ENCODE measurements at regions not wholly inside any gene's neighbourhood (a gene's known extent, or its start where the extent isn't known, plus 50 kb on each side); places are given as distances from the start of the nearest gene placed in this dataset.

- no peak overlapping the region for H2AFZ ChIP-seq (ENCODE audit: low read length)
- H3K27me3 ChIP-seq (ENCODE audit: control insufficient read depth, insufficient read depth, low read length) = peaks cover 21% of the 10 kb centered on the region
- TF ChIP-seq CTCF (conservative IDR thresholded peaks at IDR 0.05 in 1 of 2, IDR thresholded peaks at IDR 0.05 in 1 of 2; ENCODE audit: low read depth in 1 of 2, low read length in 2 of 2) (no peak), EZH2 (IDR thresholded peaks at IDR 0.05; ENCODE audit: low read length, missing control alignments) (no peak)
- no peaks in the 10 kb centered on the region for H3K9me3 ChIP-seq (ENCODE audit: control insufficient read depth, insufficient read depth, low read depth, low read length)
- no peak overlapping the region for H3K4me2 ChIP-seq (ENCODE audit: extremely low read depth, insufficient read depth, low read length)
- no peaks in the 10 kb centered on the region for H3K4me1 ChIP-seq (ENCODE audit: control insufficient read depth, extremely low read depth, insufficient read depth, low read length)
- H3K79me2 ChIP-seq (ENCODE audit: control insufficient read depth, insufficient read depth, low read length) = no peaks in the 10 kb centered on the region
- no peaks in the 10 kb centered on the region for H4K20me1 ChIP-seq (ENCODE audit: control insufficient read depth, extremely low read depth, insufficient read depth, low read length)
- no peaks in the 10 kb centered on the region for H3K36me3 ChIP-seq (ENCODE audit: control insufficient read depth, insufficient read depth, low read length)
- no peak overlapping the region for H3K27ac ChIP-seq (ENCODE audit: insufficient read depth, low read length)
- DNase-seq (ENCODE audit: low read depth in 2 of 2) = no peak
- H3K9ac ChIP-seq (ENCODE audit: insufficient read depth, low read length) = no peak overlapping the region
- H3K4me3 ChIP-seq (replicated peaks in 1 of 4; ENCODE audit: control extremely low read depth in 1 of 4, insufficient read depth in 1 of 4, low read depth in 3 of 4, low read length in 4 of 4) = no peak overlapping the region
Measured at GRCh38 chr2:120580709-120581108, 155.0 kb upstream of the GLI2 start.

GRCh38 chr2:120583121-120583520, 152.5 kb upstream of the GLI2 start:
- Histone ChIP-seq H3K27ac (ENCODE audit: insufficient read depth, low read length) (no peak overlapping the region), H3K9me3 (ENCODE audit: control insufficient read depth, insufficient read depth, low read depth, low read length) (no peaks in the 10 kb centered on the region), H3K27me3 (ENCODE audit: control insufficient read depth, insufficient read depth, low read length) (peaks cover 23% of the 10 kb centered on the region), H3K79me2 (ENCODE audit: control insufficient read depth, insufficient read depth, low read length) (no peaks in the 10 kb centered on the region), H4K20me1 (ENCODE audit: control insufficient read depth, extremely low read depth, insufficient read depth, low read length) (no peaks in the 10 kb centered on the region), H3K4me3 (replicated peaks in 1 of 4; ENCODE audit: control extremely low read depth in 1 of 4, insufficient read depth in 1 of 4, low read depth in 3 of 4, low read length in 4 of 4) (no peak overlapping the region), H3K4me2 (ENCODE audit: extremely low read depth, insufficient read depth, low read length) (no peak overlapping the region), H3K36me3 (ENCODE audit: control insufficient read depth, insufficient read depth, low read length) (no peaks in the 10 kb centered on the region), H2AFZ (ENCODE audit: low read length) (no peak overlapping the region), H3K9ac (ENCODE audit: insufficient read depth, low read length) (no peak overlapping the region), H3K4me1 (ENCODE audit: control insufficient read depth, extremely low read depth, insufficient read depth, low read length) (no peaks in the 10 kb centered on the region)
- TF ChIP-seq EZH2 (IDR thresholded peaks at IDR 0.05; ENCODE audit: low read length, missing control alignments) (no peak), CTCF (conservative IDR thresholded peaks at IDR 0.05 in 1 of 2, IDR thresholded peaks at IDR 0.05 in 1 of 2; ENCODE audit: low read depth in 1 of 2, low read length in 2 of 2) (no peak)
- no peak for DNase-seq (ENCODE audit: low read depth in 2 of 2)

- no peaks in the 10 kb centered on the region for H3K4me1 ChIP-seq (ENCODE audit: control insufficient read depth, extremely low read depth, insufficient read depth, low read length)
Measured at GRCh38 chr2:120583851-120584570, 151.7 kb upstream of the GLI2 start.

More at GRCh38 chr2:120583851-120584570, 151.7 kb upstream of the GLI2 start:
- Histone ChIP-seq H3K9ac (ENCODE audit: insufficient read depth, low read length) (no peak overlapping the region), H3K79me2 (ENCODE audit: control insufficient read depth, insufficient read depth, low read length) (no peaks in the 10 kb centered on the region), H3K4me3 (replicated peaks in 1 of 4; ENCODE audit: control extremely low read depth in 1 of 4, insufficient read depth in 1 of 4, low read depth in 3 of 4, low read length in 4 of 4) (no peak overlapping the region), H4K20me1 (ENCODE audit: control insufficient read depth, extremely low read depth, insufficient read depth, low read length) (no peaks in the 10 kb centered on the region), H3K36me3 (ENCODE audit: control insufficient read depth, insufficient read depth, low read length) (no peaks in the 10 kb centered on the region), H3K4me2 (ENCODE audit: extremely low read depth, insufficient read depth, low read length) (no peak overlapping the region), H3K27me3 (ENCODE audit: control insufficient read depth, insufficient read depth, low read length) (peaks cover 24% of the 10 kb centered on the region), H3K9me3 (ENCODE audit: control insufficient read depth, insufficient read depth, low read depth, low read length) (no peaks in the 10 kb centered on the region), H3K27ac (ENCODE audit: insufficient read depth, low read length) (no peak overlapping the region), H2AFZ (ENCODE audit: low read length) (no peak overlapping the region)
- TF ChIP-seq CTCF (conservative IDR thresholded peaks at IDR 0.05 in 1 of 2, IDR thresholded peaks at IDR 0.05 in 1 of 2; ENCODE audit: low read depth in 1 of 2, low read length in 2 of 2) (no peak), EZH2 (IDR thresholded peaks at IDR 0.05; ENCODE audit: low read length, missing control alignments) (no peak)
- no peak for DNase-seq (ENCODE audit: low read depth in 2 of 2)
